ENCODE measurements at regions not wholly inside any gene's neighbourhood (a gene's known extent, or its start where the extent isn't known, plus 50 kb on each side); places are given as distances from the start of the nearest gene placed in this dataset.
"Not testable (repeated sequence)": the region's sequence is repeated elsewhere in the genome, so short reads cannot be mapped to it uniquely, and the experiment has no call there.

- no peaks in the 10 kb centered on the region for H3K9me3 ChIP-seq
- no peaks in the 10 kb centered on the region for H3K27me3 ChIP-seq
- intact Hi-C loops (cut with DNase I) = loop anchor here (2.0 kb wide), 1 partner anchor 484 kb away; no protein-coding TSS in a partner anchor
- H3K4me3 ChIP-seq = no peak overlapping the region
- no peaks in the 10 kb centered on the region for H3K36me3 ChIP-seq
- no peak for TF ChIP-seq CTCF (IDR thresholded peaks at IDR 0.05)
- no peak for DNase-seq (ENCODE audit: low spot score in 2 of 2)
- H3K4me1 ChIP-seq = no peaks in the 10 kb centered on the region
- H3K27ac ChIP-seq = no peak overlapping the region
Observed at GRCh38 chr4:173990869-173991210, 292.6 kb downstream of the FBXO8 start.

- intact Hi-C loops (cut with DNase I) = loop anchor here (2.0 kb wide), 1 partner anchor 483 kb away; no protein-coding TSS in a partner anchor
- DNase-seq (ENCODE audit: low spot score in 2 of 2) = no peak
- TF ChIP-seq CTCF (IDR thresholded peaks at IDR 0.05) = peak; percentile 17 to 66 (median 55)
- no peaks in the 10 kb centered on the region for H3K36me3 ChIP-seq
- H3K27ac ChIP-seq = no peak overlapping the region
- no peak overlapping the region for H3K4me3 ChIP-seq
- no peaks in the 10 kb centered on the region for H3K9me3 ChIP-seq
- no peaks in the 10 kb centered on the region for H3K4me1 ChIP-seq
- no peaks in the 10 kb centered on the region for H3K27me3 ChIP-seq
Observed at GRCh38 chr4:173990126-173990868, 293.2 kb downstream of the FBXO8 start.

GRCh38 chr4:173963523-173963922 lies 319.9 kb downstream of the FBXO8 start:
- H3K27ac ChIP-seq; intact Hi-C loops (cut with DNase I); H3K36me3 ChIP-seq; H3K9me3 ChIP-seq; DNase-seq (ENCODE audit: low spot score in 2 of 2); H3K27me3 ChIP-seq; H3K4me1 ChIP-seq; H3K4me3 ChIP-seq: not testable (repeated sequence)

GRCh38 chr4:173960398-173960797 lies 323.1 kb downstream of the FBXO8 start:
- Histone ChIP-seq H3K27ac (no peak overlapping the region), H3K36me3 (no peaks in the 10 kb centered on the region), H3K4me3 (no peak overlapping the region), H3K4me1 (no peaks in the 10 kb centered on the region), H3K9me3 (no peaks in the 10 kb centered on the region), H3K27me3 (no peaks in the 10 kb centered on the region)
- no peak for DNase-seq (ENCODE audit: low spot score in 2 of 2)
- intact Hi-C loops (cut with DNase I) = no loop called here
- TF ChIP-seq CTCF (IDR thresholded peaks at IDR 0.05) = no peak

GRCh38 chr4:173958445-173958844 lies 325.0 kb downstream of the FBXO8 start:
- no peak for TF ChIP-seq CTCF (IDR thresholded peaks at IDR 0.05)
- no peak overlapping the region for H3K4me3 ChIP-seq
- no peaks in the 10 kb centered on the region for H3K36me3 ChIP-seq
- H3K9me3 ChIP-seq = no peaks in the 10 kb centered on the region
- intact Hi-C loops (cut with DNase I) = no loop called here
- no peaks in the 10 kb centered on the region for H3K27me3 ChIP-seq
- no peak for DNase-seq (ENCODE audit: low spot score in 2 of 2)
- no peaks in the 10 kb centered on the region for H3K4me1 ChIP-seq
- H3K27ac ChIP-seq = no peak overlapping the region

GRCh38 chr4:173943547-173943946 lies 339.9 kb downstream of the FBXO8 start:
- H3K36me3 ChIP-seq = no peaks in the 10 kb centered on the region
- intact Hi-C loops (cut with DNase I) = no loop called here
- H3K27me3 ChIP-seq = no peaks in the 10 kb centered on the region
- TF ChIP-seq CTCF (IDR thresholded peaks at IDR 0.05) = no peak
- H3K4me1 ChIP-seq = no peaks in the 10 kb centered on the region
- no peak for DNase-seq (ENCODE audit: low spot score in 2 of 2)
- H3K4me3 ChIP-seq = no peak overlapping the region
- no peaks in the 10 kb centered on the region for H3K9me3 ChIP-seq
- no peak overlapping the region for H3K27ac ChIP-seq
